ENCODE measurements at regions not wholly inside any gene's neighbourhood (a gene's known extent, or its start where the extent isn't known, plus 50 kb on each side); places are given as distances from the start of the nearest gene placed in this dataset. TPM values are rescaled to one million over a fixed set of nuclear protein-coding genes. Genes with fewer than 3 reads are reported as not detected.

Small RNAs in the stretch of these regions (small RNA-seq; reads per million reads assigned to genes)
- not detected for gene AL163153.1
- gene AL358913.1 = not detected
- not detected for gene AL442163.3
